NOMO-1 (cell line): ENCODE measurements at regions not wholly inside any gene's neighbourhood (a gene's known extent, or its start where the extent isn't known, plus 50 kb on each side); places are given as distances from the start of the nearest gene placed in this dataset.

Source experiments
- DNase-seq, 2 experiments: peaks; one replicate each; lab custom pipeline; 2025; ENCODE audit not compliant: unreplicated experiment in 2 of 2; lab: John Stamatoyannopoulos, UW

- peak; percentile 14 to 81 for DNase-seq
Observed at GRCh38 chr6:22073516-22074198, 223.2 kb downstream of the PRL start.

GRCh38 chr6:22078288-22078687 lies 218.5 kb downstream of the PRL start:
- DNase-seq, result no peak

GRCh38 chr6:22078802-22079545 lies 217.9 kb downstream of the PRL start:
- DNase-seq, result no peak

- DNase-seq, result no peak
Observed at GRCh38 chr6:22079783-22080182, 217.1 kb downstream of the PRL start.

- no peak for DNase-seq
Observed at GRCh38 chr6:22081709-22082108, 215.1 kb downstream of the PRL start.

- DNase-seq, result no peak
Observed at GRCh38 chr6:22082218-22082617, 214.6 kb downstream of the PRL start.

- no peak for DNase-seq
Observed at GRCh38 chr6:22083119-22083518, 213.7 kb downstream of the PRL start.

- DNase-seq, result peak in 1 of 2 experiments; percentile 5
Observed at GRCh38 chr6:22087960-22088706, 208.7 kb downstream of the PRL start.

GRCh38 chr6:22091424-22091948 lies 205.3 kb downstream of the PRL start:
- DNase-seq, result no peak

GRCh38 chr6:22095836-22096235 lies 201.0 kb downstream of the PRL start:
- peak in 1 of 2 experiments; percentile 21 for DNase-seq

- DNase-seq, result no peak
Observed at GRCh38 chr6:22098601-22099031, 198.2 kb downstream of the PRL start.

GRCh38 chr6:22099231-22099630 lies 197.6 kb downstream of the PRL start:
- no peak for DNase-seq

GRCh38 chr6:22099923-22100322 lies 196.9 kb downstream of the PRL start:
- DNase-seq, result no peak

- DNase-seq, result no peak
Observed at GRCh38 chr6:22101163-22101562, 195.7 kb downstream of the PRL start.

GRCh38 chr6:22102671-22103070 lies 194.2 kb downstream of the PRL start:
- DNase-seq, result no peak

- DNase-seq, result no peak
Observed at GRCh38 chr6:22106451-22106850, 190.4 kb downstream of the PRL start.

- no peak for DNase-seq
Observed at GRCh38 chr6:22106961-22107360, 189.9 kb downstream of the PRL start.

GRCh38 chr6:22108199-22108598 lies 188.6 kb downstream of the PRL start:
- DNase-seq, result no peak

- DNase-seq, result no peak
Observed at GRCh38 chr6:22110061-22110460, 186.8 kb downstream of the PRL start.

GRCh38 chr6:22112461-22112860 lies 184.4 kb downstream of the PRL start:
- no peak for DNase-seq

GRCh38 chr6:22113026-22113766 lies 183.6 kb downstream of the PRL start:
- DNase-seq, result no peak
